OCI-LY1 (cell line): ENCODE measurements at regions not wholly inside any gene's neighbourhood (a gene's known extent, or its start where the extent isn't known, plus 50 kb on each side); places are given as distances from the start of the nearest gene placed in this dataset.
A peak's percentile ranks its signal among the peaks of the same experiment; 100 is the strongest.

ENCODE experiments used
- H2AFZ ChIP-seq: fragments of 200-600 bp; sonication (generic), shearing (Covaris generic); 2 replicates; pipeline ENCODE4 v1.6.0; 2014; ENCODE audit warnings: antibody characterized with exemption, mild to moderate bottlenecking, low read length
- H3F3A ChIP-seq: fragments of 200-600 bp; sonication (generic), shearing (Covaris generic); 2 replicates; pipeline ENCODE4 v1.6.0; 2014; ENCODE audit warnings: mild to moderate bottlenecking, antibody characterized with exemption, low read length, moderate library complexity; ENCODE audit not compliant: insufficient read depth
- H3K27ac ChIP-seq: fragments of 200-600 bp; sonication (generic); 2 replicates; pipeline ENCODE4 v1.5.1; 2014; ENCODE audit warnings: low read length, mixed run types, mild to moderate bottlenecking, low read depth; ENCODE audit not compliant: poor library complexity, severe bottlenecking
- H3K27me3 ChIP-seq: fragments of 200-600 bp; sonication (generic); 2 replicates; pipeline ENCODE4 v1.6.0; 2014; ENCODE audit warnings: antibody characterized with exemption, mild to moderate bottlenecking, low read length, moderate library complexity; ENCODE audit not compliant: insufficient read depth
- H3K36me3 ChIP-seq: fragments of 200-600 bp; sonication (generic); 2 replicates; pipeline ENCODE4 v1.6.1; 2014; ENCODE audit warnings: mild to moderate bottlenecking, antibody characterized with exemption, low read length, moderate library complexity, mixed read lengths; ENCODE audit not compliant: insufficient read depth
- H3K4me1 ChIP-seq: fragments of 200-600 bp; sonication (generic); 2 replicates; pipeline ENCODE4 v1.5.1; 2014; ENCODE audit warnings: mild to moderate bottlenecking, low read length, moderate library complexity; ENCODE audit not compliant: insufficient read depth, severe bottlenecking
- H3K4me2 ChIP-seq: fragments of 200-600 bp; sonication (generic), shearing (Covaris generic); 2 replicates; pipeline ENCODE4 v1.6.1; 2014; ENCODE audit warnings: low read length
- H3K4me3 ChIP-seq: fragments of 200-600 bp; sonication (generic); 2 replicates; pipeline ENCODE4 v1.5.1; 2014; ENCODE audit warnings: low read length, low read depth, mild to moderate bottlenecking, mixed read lengths; ENCODE audit not compliant: poor library complexity, severe bottlenecking
- H3K79me2 ChIP-seq: fragments of 200-600 bp; shearing (Covaris generic); 2 replicates; pipeline ENCODE4 v1.6.1; 2016; ENCODE audit warnings: mixed run types, low read length, mixed read lengths; ENCODE audit not compliant: insufficient read depth
- H3K9ac ChIP-seq: fragments of 200-600 bp; sonication (generic), shearing (Covaris generic); 2 replicates; pipeline ENCODE4 v1.6.1; 2014; ENCODE audit warnings: mild to moderate bottlenecking, low read length, mixed read lengths
- H3K9me2 ChIP-seq: fragments of 200-600 bp; sonication (generic), shearing (Covaris generic); 2 replicates; pipeline ENCODE4 v1.6.1; 2014; ENCODE audit warnings: low read depth, mild to moderate bottlenecking, low read length, mixed read lengths
- H3K9me3 ChIP-seq: fragments of 200-600 bp; shearing (Covaris generic); 2 replicates; pipeline ENCODE4 v1.6.1; 2014; ENCODE audit warnings: low read length, mixed read lengths
- H4K20me1 ChIP-seq: fragments of 200-600 bp; sonication (generic), shearing (Covaris generic); 2 replicates; pipeline ENCODE4 v1.6.0; 2016; ENCODE audit warnings: mild to moderate bottlenecking, low read length; ENCODE audit not compliant: insufficient read depth
- EZH2 ChIP-seq: fragments of 200-600 bp; sonication (generic), shearing (Covaris generic); IDR thresholded peaks from 2 replicates; pipeline ENCODE4 v1.8.0; 2017; ENCODE audit warnings: borderline replicate concordance, mixed run types, mild to moderate bottlenecking, antibody characterized with exemption, low read length, moderate library complexity, mixed read lengths
- TF ChIP-seq, protein P1 (sequence below): fragments of 200-600 bp; sonication (generic), shearing (Covaris generic); IDR thresholded peaks from 2 replicates; pipeline ENCODE4 v1.5.1; 2017; ENCODE audit warnings: mild to moderate bottlenecking, antibody characterized with exemption, low read length, moderate library complexity, mixed read lengths

DNA sequence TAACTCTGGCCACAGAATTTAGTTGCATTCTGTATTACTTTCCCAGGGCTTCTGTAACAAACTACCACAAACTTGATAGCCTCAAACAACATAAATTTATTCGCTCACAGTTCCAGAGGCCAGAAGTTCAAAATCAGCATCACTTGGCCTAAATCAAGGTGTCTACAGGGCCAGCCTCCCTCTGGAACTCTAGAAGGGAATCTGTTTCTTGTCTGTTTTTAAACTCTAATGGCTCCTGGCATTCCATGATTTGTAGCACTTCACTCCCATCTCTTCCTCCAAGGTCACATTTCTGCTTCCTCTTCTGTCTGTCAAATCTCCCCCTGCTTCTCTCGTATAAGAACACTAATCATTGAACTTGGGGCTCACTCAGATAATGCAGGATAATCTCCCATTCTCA, 151.9 kb upstream of the ARPP21 start:
- Histone ChIP-seq H3K4me3 (no peak overlapping the region), H2AFZ (no peak overlapping the region), H3K27me3 (no peaks in the 10 kb centered on the region), H4K20me1 (no peaks in the 10 kb centered on the region), H3F3A (no peaks in the 10 kb centered on the region), H3K4me2 (no peak overlapping the region), H3K4me1 (peaks cover 64% of the 10 kb centered on the region), H3K9me2 (no peaks in the 10 kb centered on the region), H3K79me2 (no peaks in the 10 kb centered on the region), H3K9ac (no peak overlapping the region), H3K9me3 (no peaks in the 10 kb centered on the region), H3K36me3 (no peaks in the 10 kb centered on the region), H3K27ac (no peak overlapping the region)
- no peak for TF ChIP-seq EZH2
- TF ChIP-seq, protein P1, sequence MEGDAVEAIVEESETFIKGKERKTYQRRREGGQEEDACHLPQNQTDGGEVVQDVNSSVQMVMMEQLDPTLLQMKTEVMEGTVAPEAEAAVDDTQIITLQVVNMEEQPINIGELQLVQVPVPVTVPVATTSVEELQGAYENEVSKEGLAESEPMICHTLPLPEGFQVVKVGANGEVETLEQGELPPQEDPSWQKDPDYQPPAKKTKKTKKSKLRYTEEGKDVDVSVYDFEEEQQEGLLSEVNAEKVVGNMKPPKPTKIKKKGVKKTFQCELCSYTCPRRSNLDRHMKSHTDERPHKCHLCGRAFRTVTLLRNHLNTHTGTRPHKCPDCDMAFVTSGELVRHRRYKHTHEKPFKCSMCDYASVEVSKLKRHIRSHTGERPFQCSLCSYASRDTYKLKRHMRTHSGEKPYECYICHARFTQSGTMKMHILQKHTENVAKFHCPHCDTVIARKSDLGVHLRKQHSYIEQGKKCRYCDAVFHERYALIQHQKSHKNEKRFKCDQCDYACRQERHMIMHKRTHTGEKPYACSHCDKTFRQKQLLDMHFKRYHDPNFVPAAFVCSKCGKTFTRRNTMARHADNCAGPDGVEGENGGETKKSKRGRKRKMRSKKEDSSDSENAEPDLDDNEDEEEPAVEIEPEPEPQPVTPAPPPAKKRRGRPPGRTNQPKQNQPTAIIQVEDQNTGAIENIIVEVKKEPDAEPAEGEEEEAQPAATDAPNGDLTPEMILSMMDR: no peak

GRCh38 chr3:35488526-35488925, 150.8 kb upstream of the ARPP21 start:
- H3K4me2 ChIP-seq: no peak overlapping the region
- no peaks in the 10 kb centered on the region for H3K27me3 ChIP-seq
- H3K79me2 ChIP-seq: no peaks in the 10 kb centered on the region
- H3K4me3 ChIP-seq: no peak overlapping the region
- H3K9me3 ChIP-seq: no peaks in the 10 kb centered on the region
- peaks cover 65% of the 10 kb centered on the region for H3K4me1 ChIP-seq
- no peaks in the 10 kb centered on the region for H3F3A ChIP-seq
- TF ChIP-seq, protein P1: no peak
- TF ChIP-seq EZH2: no peak
- no peak overlapping the region for H3K27ac ChIP-seq
- H3K9me2 ChIP-seq: no peaks in the 10 kb centered on the region
- no peaks in the 10 kb centered on the region for H4K20me1 ChIP-seq
- H3K9ac ChIP-seq: no peak overlapping the region
- H3K36me3 ChIP-seq: no peaks in the 10 kb centered on the region
- H2AFZ ChIP-seq: 0 out of 2 replicates have a peak overlapping the region, but pooled peaks have one; percentile 47

DNA sequence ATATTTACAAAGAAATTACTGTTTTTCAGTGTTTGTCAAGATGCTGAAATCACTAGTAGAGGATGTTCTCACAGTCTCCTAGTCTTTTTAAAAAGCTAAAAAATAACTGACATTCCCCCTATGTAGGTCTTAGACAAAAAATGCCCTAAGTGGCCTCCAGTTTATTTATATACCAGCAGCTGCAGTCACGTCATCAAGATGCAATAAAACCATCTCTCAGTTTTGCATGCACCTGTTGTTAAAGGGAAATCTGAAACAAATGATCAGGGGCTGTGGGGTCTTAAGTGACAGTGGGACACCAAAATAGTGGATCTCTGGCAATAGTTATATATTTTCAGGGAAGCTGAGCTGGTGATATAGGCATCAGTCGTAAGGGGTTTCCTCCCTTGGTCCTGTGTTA, 146.5 kb upstream of the ARPP21 start:
- Histone ChIP-seq H3K36me3 (no peaks in the 10 kb centered on the region), H3K27ac (peak overlapping the region; percentile 83), H3K4me1 (peaks cover 37% of the 10 kb centered on the region), H3F3A (no peaks in the 10 kb centered on the region), H3K4me2 (peak overlapping the region; percentile 36; the same call in 1 of the 2 replicates), H3K9me2 (no peaks in the 10 kb centered on the region), H3K27me3 (no peaks in the 10 kb centered on the region), H3K79me2 (no peaks in the 10 kb centered on the region), H2AFZ (peak overlapping the region; percentile 67; the same call in 1 of the 2 replicates), H4K20me1 (no peaks in the 10 kb centered on the region), H3K9ac (no peak overlapping the region), H3K9me3 (peaks cover 2% of the 10 kb centered on the region; the same call in 1 of the 2 replicates), H3K4me3 (no peak overlapping the region)
- TF ChIP-seq, protein P1: no peak
- no peak for TF ChIP-seq EZH2
